Type B pancreatic cell (in vitro differentiated cells): ENCODE measurements at regions not wholly inside any gene's neighbourhood (a gene's known extent, or its start where the extent isn't known, plus 50 kb on each side); places are given as distances from the start of the nearest gene placed in this dataset.

Source experiments
- DNase-seq: peaks from one replicate; pipeline ENCODE4 v3.0.0; 2021; ENCODE audit warnings: mixed read lengths; ENCODE audit not compliant: unreplicated experiment; ENCODE audit errors: extremely low spot score
- H3K27ac Mint-ChIP-seq: 2 replicates; pipeline ENCODE4 v1.8.0; 2021; ENCODE audit warnings: mild to moderate bottlenecking, mixed read lengths
- H3K27me3 Mint-ChIP-seq: 2 replicates; pipeline ENCODE4 v1.8.0; 2021; ENCODE audit warnings: mixed read lengths
- H3K36me3 Mint-ChIP-seq: 2 replicates; pipeline ENCODE4 v1.8.0; 2021; ENCODE audit warnings: mixed read lengths
- H3K4me1 Mint-ChIP-seq: one replicate; pipeline ENCODE4 v1.8.0; 2021; ENCODE audit warnings: mixed read lengths; ENCODE audit not compliant: unreplicated experiment
- H3K4me3 Mint-ChIP-seq: 2 replicates; pipeline ENCODE4 v1.8.0; 2021; ENCODE audit warnings: mild to moderate bottlenecking, mixed read lengths
- H3K9me3 Mint-ChIP-seq: 2 replicates; pipeline ENCODE4 v1.8.0; 2021; ENCODE audit warnings: mixed read lengths
- CTCF ChIP-seq: fragments of 200-600 bp; sonication (generic); conservative IDR thresholded peaks from 2 replicates; pipeline ENCODE4 v1.5.0; 2021; ENCODE audit warnings: antibody characterized with exemption, mild to moderate bottlenecking

- no peaks in the 10 kb centered on the region for H3K9me3 Mint-ChIP-seq
- H3K4me3 Mint-ChIP-seq: no peak overlapping the region
- no peak for DNase-seq
- no peak overlapping the region for H3K27ac Mint-ChIP-seq
- H3K27me3 Mint-ChIP-seq: no peaks in the 10 kb centered on the region
- H3K4me1 Mint-ChIP-seq: no peaks in the 10 kb centered on the region
- H3K36me3 Mint-ChIP-seq: no peaks in the 10 kb centered on the region
- no peak for TF ChIP-seq CTCF
Observed at GRCh38 chr22:48646216-48646925, 1181.3 kb downstream of the BRD1 start.

- DNase-seq: no peak
- H3K36me3 Mint-ChIP-seq: no peaks in the 10 kb centered on the region
- no peaks in the 10 kb centered on the region for H3K4me1 Mint-ChIP-seq
- no peak overlapping the region for H3K27ac Mint-ChIP-seq
- H3K4me3 Mint-ChIP-seq: no peak overlapping the region
- no peaks in the 10 kb centered on the region for H3K27me3 Mint-ChIP-seq
- no peak for TF ChIP-seq CTCF
- H3K9me3 Mint-ChIP-seq: no peaks in the 10 kb centered on the region
Observed at GRCh38 chr22:48645766-48646165, 1181.9 kb downstream of the BRD1 start.

- Mint-ChIP-seq H3K36me3 (no peaks in the 10 kb centered on the region), H3K27ac (no peak overlapping the region), H3K4me1 (no peaks in the 10 kb centered on the region), H3K27me3 (no peaks in the 10 kb centered on the region), H3K4me3 (no peak overlapping the region), H3K9me3 (no peaks in the 10 kb centered on the region)
- TF ChIP-seq CTCF: no peak
- no peak for DNase-seq
Observed at GRCh38 chr22:48644997-48645396, 1182.7 kb downstream of the BRD1 start.

- Mint-ChIP-seq H3K4me3 (no peak overlapping the region), H3K9me3 (no peaks in the 10 kb centered on the region), H3K27ac (no peak overlapping the region), H3K4me1 (no peaks in the 10 kb centered on the region), H3K27me3 (no peaks in the 10 kb centered on the region), H3K36me3 (no peaks in the 10 kb centered on the region)
- TF ChIP-seq CTCF: no peak
- DNase-seq: no peak
Observed at GRCh38 chr22:48644108-48644507, 1183.6 kb downstream of the BRD1 start.

- no peaks in the 10 kb centered on the region for H3K27me3 Mint-ChIP-seq
- no peak for TF ChIP-seq CTCF
Observed at GRCh38 chr22:48643066-48643731, 1184.5 kb downstream of the BRD1 start.

More at GRCh38 chr22:48643066-48643731, 1184.5 kb downstream of the BRD1 start:
- Mint-ChIP-seq H3K9me3 (no peaks in the 10 kb centered on the region), H3K27ac (no peak overlapping the region), H3K4me3 (no peak overlapping the region), H3K4me1 (no peaks in the 10 kb centered on the region), H3K36me3 (no peaks in the 10 kb centered on the region)
- DNase-seq: no peak
